ENCODE measurements at regions not wholly inside any gene's neighbourhood (a gene's known extent, or its start where the extent isn't known, plus 50 kb on each side); places are given as distances from the start of the nearest gene placed in this dataset.

DNA sequence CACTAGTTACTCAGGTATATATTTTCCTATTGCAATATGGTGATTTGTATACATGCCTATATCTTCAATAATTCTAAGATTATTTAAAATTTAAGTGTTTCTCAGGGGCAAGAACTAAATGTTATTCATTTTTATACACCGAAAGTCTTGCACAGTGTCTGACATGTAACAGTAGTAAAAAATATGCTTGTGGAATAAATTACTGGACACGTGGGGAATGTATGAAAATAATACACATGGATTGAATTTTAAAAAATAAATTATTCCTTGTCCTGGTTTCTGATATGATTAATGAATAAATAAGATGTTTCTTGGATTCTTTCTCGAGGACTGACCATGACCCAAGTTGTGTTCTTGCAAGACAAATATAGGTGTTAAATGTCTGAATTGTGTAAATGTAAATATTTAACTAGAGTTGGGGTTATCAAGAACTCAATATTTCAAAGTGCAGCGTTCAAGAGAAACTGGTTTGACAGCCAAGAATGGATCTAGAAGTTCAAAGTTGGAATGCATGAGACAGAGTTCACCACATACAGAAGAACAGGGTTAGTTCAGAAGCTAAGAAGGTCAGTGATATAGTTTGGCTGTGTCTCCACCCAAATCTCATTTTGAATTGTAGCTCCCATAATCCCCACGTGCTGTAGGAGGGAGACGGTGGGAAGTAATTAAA lies 142.1 kb upstream of the SPAG17 start:
- H3K27ac ChIP-seq (ENCODE audit: low read depth in 1 of 2, low read length in 2 of 2), result no peak overlapping the region
- POLR2A ChIA-PET, result no interaction called here
- no peaks in the 10 kb centered on the region for H3K27me3 ChIP-seq (ENCODE audit: control insufficient read depth in 1 of 2, insufficient read depth in 2 of 2, low read length in 2 of 2)
- TF ChIP-seq, protein P1, sequence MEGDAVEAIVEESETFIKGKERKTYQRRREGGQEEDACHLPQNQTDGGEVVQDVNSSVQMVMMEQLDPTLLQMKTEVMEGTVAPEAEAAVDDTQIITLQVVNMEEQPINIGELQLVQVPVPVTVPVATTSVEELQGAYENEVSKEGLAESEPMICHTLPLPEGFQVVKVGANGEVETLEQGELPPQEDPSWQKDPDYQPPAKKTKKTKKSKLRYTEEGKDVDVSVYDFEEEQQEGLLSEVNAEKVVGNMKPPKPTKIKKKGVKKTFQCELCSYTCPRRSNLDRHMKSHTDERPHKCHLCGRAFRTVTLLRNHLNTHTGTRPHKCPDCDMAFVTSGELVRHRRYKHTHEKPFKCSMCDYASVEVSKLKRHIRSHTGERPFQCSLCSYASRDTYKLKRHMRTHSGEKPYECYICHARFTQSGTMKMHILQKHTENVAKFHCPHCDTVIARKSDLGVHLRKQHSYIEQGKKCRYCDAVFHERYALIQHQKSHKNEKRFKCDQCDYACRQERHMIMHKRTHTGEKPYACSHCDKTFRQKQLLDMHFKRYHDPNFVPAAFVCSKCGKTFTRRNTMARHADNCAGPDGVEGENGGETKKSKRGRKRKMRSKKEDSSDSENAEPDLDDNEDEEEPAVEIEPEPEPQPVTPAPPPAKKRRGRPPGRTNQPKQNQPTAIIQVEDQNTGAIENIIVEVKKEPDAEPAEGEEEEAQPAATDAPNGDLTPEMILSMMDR (IDR thresholded peaks at IDR 0.05), result no peak
- Mint-ChIP-seq H3K9me3 (peaks cover 8% of the 10 kb centered on the region), H3K4me3 (no peak overlapping the region), H3K27me3 (no peaks in the 10 kb centered on the region), H3K27ac (no peak overlapping the region), H3K4me1 (ENCODE audit: low read depth) (no peaks in the 10 kb centered on the region), H3K36me3 (ENCODE audit: low read depth) (no peaks in the 10 kb centered on the region)
- no peak for DNase-seq
- H3K4me3 ChIP-seq (ENCODE audit: low read length), result no peak overlapping the region
- no peak for ATAC-seq (ENCODE audit: poor library complexity)
- no peaks in the 10 kb centered on the region for H3K4me1 ChIP-seq (ENCODE audit: insufficient read depth, low read length)
- CTCF ChIA-PET, result no interaction called here
- intact Hi-C loops (cut with DNase I, micrococcal nuclease), result no loop called here
- no peaks in the 10 kb centered on the region for H3K9me3 ChIP-seq (ENCODE audit: control insufficient read depth in 1 of 2, insufficient read depth in 1 of 2, low read length in 2 of 2)
- no peaks in the 10 kb centered on the region for H3K36me3 ChIP-seq (ENCODE audit: insufficient read depth, low read length)

- CTCF ChIA-PET, result no interaction called here
- H3K27ac ChIP-seq (ENCODE audit: low read depth in 1 of 2, low read length in 2 of 2), result no peak overlapping the region
- no peak overlapping the region for H3K27ac Mint-ChIP-seq
These were observed 140.7 kb upstream of the SPAG17 start for GRCh38 chr1:118325550-118326225.

GRCh38 chr1:118323246-118323645 lies 138.2 kb upstream of the SPAG17 start:
- Histone ChIP-seq H3K36me3 (ENCODE audit: insufficient read depth, low read length) (no peaks in the 10 kb centered on the region), H3K9me3 (ENCODE audit: control insufficient read depth in 1 of 2, insufficient read depth in 1 of 2, low read length in 2 of 2) (no peaks in the 10 kb centered on the region), H3K27ac (ENCODE audit: low read depth in 1 of 2, low read length in 2 of 2) (no peak overlapping the region), H3K4me3 (ENCODE audit: low read length) (no peak overlapping the region), H3K27me3 (ENCODE audit: control insufficient read depth in 1 of 2, insufficient read depth in 2 of 2, low read length in 2 of 2) (no peaks in the 10 kb centered on the region), H3K4me1 (ENCODE audit: insufficient read depth, low read length) (no peaks in the 10 kb centered on the region)
- DNase-seq, result no peak
- CTCF ChIA-PET, result no interaction called here
- POLR2A ChIA-PET, result no interaction called here
- ATAC-seq (ENCODE audit: poor library complexity), result no peak
- Mint-ChIP-seq H3K36me3 (ENCODE audit: low read depth) (no peaks in the 10 kb centered on the region), H3K27me3 (no peaks in the 10 kb centered on the region), H3K27ac (no peak overlapping the region), H3K4me3 (no peak overlapping the region), H3K9me3 (peaks cover 9% of the 10 kb centered on the region), H3K4me1 (ENCODE audit: low read depth) (no peaks in the 10 kb centered on the region)
- TF ChIP-seq, protein P1 (IDR thresholded peaks at IDR 0.05), result no peak
- intact Hi-C loops (cut with DNase I, micrococcal nuclease), result no loop called here

More at GRCh38 chr1:118325550-118326225, 140.7 kb upstream of the SPAG17 start:
- Histone ChIP-seq H3K27me3 (ENCODE audit: control insufficient read depth in 1 of 2, insufficient read depth in 2 of 2, low read length in 2 of 2) (no peaks in the 10 kb centered on the region), H3K9me3 (ENCODE audit: control insufficient read depth in 1 of 2, insufficient read depth in 1 of 2, low read length in 2 of 2) (no peaks in the 10 kb centered on the region), H3K36me3 (ENCODE audit: insufficient read depth, low read length) (no peaks in the 10 kb centered on the region), H3K4me3 (ENCODE audit: low read length) (no peak overlapping the region), H3K4me1 (ENCODE audit: insufficient read depth, low read length) (no peaks in the 10 kb centered on the region)
- Mint-ChIP-seq H3K36me3 (ENCODE audit: low read depth) (no peaks in the 10 kb centered on the region), H3K9me3 (peaks cover 8% of the 10 kb centered on the region), H3K4me3 (no peak overlapping the region), H3K4me1 (ENCODE audit: low read depth) (no peaks in the 10 kb centered on the region), H3K27me3 (no peaks in the 10 kb centered on the region)
- POLR2A ChIA-PET, result no interaction called here
- TF ChIP-seq, protein P1 (IDR thresholded peaks at IDR 0.05), result no peak
- intact Hi-C loops (cut with DNase I, micrococcal nuclease), result no loop called here
- ATAC-seq (ENCODE audit: poor library complexity), result no peak
- no peak for DNase-seq
